ENCODE measurements at regions not wholly inside any gene's neighbourhood (a gene's known extent, or its start where the extent isn't known, plus 50 kb on each side); places are given as distances from the start of the nearest gene placed in this dataset.
"Not testable (repeated sequence)": the region's sequence is repeated elsewhere in the genome, so short reads cannot be mapped to it uniquely, and the experiment has no call there.

DNA sequence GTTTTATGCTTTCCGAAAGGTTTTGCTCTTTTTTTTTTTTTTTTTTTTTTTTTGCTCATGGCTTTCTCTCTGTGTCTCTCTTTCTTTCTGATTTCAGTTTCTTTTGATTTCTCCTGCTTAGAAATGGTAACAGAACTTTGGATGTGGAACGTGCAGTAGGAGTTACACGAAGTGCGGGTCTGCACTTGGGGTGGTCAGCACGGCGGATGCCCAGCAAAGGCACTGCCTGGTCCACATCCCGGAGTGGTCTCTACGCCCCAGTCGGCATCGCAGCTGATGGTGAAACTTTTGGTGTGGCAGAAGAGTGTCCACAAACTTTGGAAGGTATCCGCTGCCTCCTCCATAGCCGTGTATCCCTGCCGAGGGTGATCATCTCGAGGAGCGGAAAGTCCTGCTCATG lies 385.2 kb downstream of the ZNF716 start:
- H3K4me1 Mint-ChIP-seq; H3K9me3 ChIP-seq (replicated peaks in 1 of 2; ENCODE audit: control insufficient read depth in 1 of 2, insufficient read depth in 1 of 2, low read length in 2 of 2); H3K27me3 Mint-ChIP-seq (ENCODE audit: low read depth in 3 of 3); intact Hi-C loops (cut with micrococcal nuclease); H3K79me2 ChIP-seq (ENCODE audit: insufficient read depth, low read length); H3K27me3 ChIP-seq (ENCODE audit: control insufficient read depth in 2 of 2, insufficient read depth in 2 of 2, low read length in 2 of 2); H3K4me2 ChIP-seq (replicated peaks; ENCODE audit: extremely low read depth, low read length, poor library complexity, severe bottlenecking); H3K4me3 Mint-ChIP-seq; H3K4me1 ChIP-seq (ENCODE audit: control insufficient read depth in 1 of 2, insufficient read depth in 2 of 2, low read length in 2 of 2); H3K9ac ChIP-seq (ENCODE audit: insufficient read depth, low read length, poor library complexity, severe bottlenecking); H2AFZ ChIP-seq (ENCODE audit: insufficient read depth, low read depth, low read length, poor library complexity, severe bottlenecking); H3K27ac Mint-ChIP-seq; H3K36me3 ChIP-seq (replicated peaks in 1 of 2; ENCODE audit: control insufficient read depth in 1 of 2, insufficient read depth in 2 of 2, low read length in 2 of 2); H3K27ac ChIP-seq (ENCODE audit: low read depth in 1 of 2, low read length in 2 of 2); H3K9me3 Mint-ChIP-seq; DNase-seq; H4K20me1 ChIP-seq (ENCODE audit: insufficient read depth, low read length); H3K4me3 ChIP-seq (replicated peaks in 1 of 3; ENCODE audit: low read depth in 2 of 3, low read length in 3 of 3); H3K36me3 Mint-ChIP-seq: not testable (repeated sequence)
- no CpG with 5 or more reads among the region's 15 CpGs for WGBS (ENCODE audit: insufficient coverage)

DNA sequence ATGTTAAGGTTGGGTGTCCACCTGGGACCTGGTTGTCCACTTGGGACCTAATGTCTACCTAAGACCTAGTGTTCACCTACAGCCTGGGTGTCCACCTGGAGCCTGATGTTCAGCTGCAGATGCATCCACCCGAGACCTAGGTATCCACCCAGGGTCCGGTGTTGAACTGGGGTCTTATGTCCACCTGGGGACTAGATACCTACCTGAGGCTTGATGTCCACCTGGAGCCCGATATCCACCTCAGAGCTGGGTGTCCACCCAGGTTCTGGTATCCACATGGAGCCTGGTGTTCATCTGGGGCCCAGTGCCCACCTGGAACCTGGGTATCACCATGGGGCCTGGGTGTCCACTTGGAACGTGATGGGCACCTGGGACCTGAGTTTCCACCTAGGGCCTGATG lies 389.2 kb downstream of the ZNF716 start:
- WGBS (ENCODE audit: insufficient coverage): 80% methylated on average over 1 of the region's 4 CpGs
- H4K20me1 ChIP-seq (ENCODE audit: insufficient read depth, low read length); H3K36me3 Mint-ChIP-seq; H3K79me2 ChIP-seq (ENCODE audit: insufficient read depth, low read length); H3K9ac ChIP-seq (ENCODE audit: insufficient read depth, low read length, poor library complexity, severe bottlenecking); H3K4me1 ChIP-seq (ENCODE audit: control insufficient read depth in 1 of 2, insufficient read depth in 2 of 2, low read length in 2 of 2); H3K27ac ChIP-seq (ENCODE audit: low read depth in 1 of 2, low read length in 2 of 2); H3K4me1 Mint-ChIP-seq; DNase-seq; H3K9me3 Mint-ChIP-seq; H3K27me3 Mint-ChIP-seq (ENCODE audit: low read depth in 3 of 3); H3K4me2 ChIP-seq (replicated peaks; ENCODE audit: extremely low read depth, low read length, poor library complexity, severe bottlenecking); intact Hi-C loops (cut with micrococcal nuclease); H3K27ac Mint-ChIP-seq; H3K27me3 ChIP-seq (ENCODE audit: control insufficient read depth in 2 of 2, insufficient read depth in 2 of 2, low read length in 2 of 2); H3K4me3 ChIP-seq (replicated peaks in 1 of 3; ENCODE audit: low read depth in 2 of 3, low read length in 3 of 3); H3K36me3 ChIP-seq (replicated peaks in 1 of 2; ENCODE audit: control insufficient read depth in 1 of 2, insufficient read depth in 2 of 2, low read length in 2 of 2); H2AFZ ChIP-seq (ENCODE audit: insufficient read depth, low read depth, low read length, poor library complexity, severe bottlenecking); H3K4me3 Mint-ChIP-seq; H3K9me3 ChIP-seq (replicated peaks in 1 of 2; ENCODE audit: control insufficient read depth in 1 of 2, insufficient read depth in 1 of 2, low read length in 2 of 2): not testable (repeated sequence)

- 14% methylated on average over 53 of the region's 84 CpGs for WGBS (ENCODE audit: insufficient coverage)
- no peak overlapping the region for H3K4me2 ChIP-seq (replicated peaks; ENCODE audit: extremely low read depth, low read length, poor library complexity, severe bottlenecking)
- H3K79me2 ChIP-seq (ENCODE audit: insufficient read depth, low read length): no peaks in the 10 kb centered on the region
- no peaks in the 10 kb centered on the region for H4K20me1 ChIP-seq (ENCODE audit: insufficient read depth, low read length)
- H3K9ac ChIP-seq (ENCODE audit: insufficient read depth, low read length, poor library complexity, severe bottlenecking): no peak overlapping the region
- H3K27ac Mint-ChIP-seq: no peak overlapping the region
- peaks cover 2% of the 10 kb centered on the region for H3K4me1 Mint-ChIP-seq
- peaks cover 0 to 25% (median 21%) of the 10 kb centered on the region in 7 donors for H3K9me3 Mint-ChIP-seq
- no peak overlapping the region for H3K27ac ChIP-seq (ENCODE audit: low read depth in 1 of 2, low read length in 2 of 2)
- H3K9me3 ChIP-seq (replicated peaks in 1 of 2; ENCODE audit: control insufficient read depth in 1 of 2, insufficient read depth in 1 of 2, low read length in 2 of 2): peaks cover 7 to 15% of the 10 kb centered on the region in 2 donors
- H3K27me3 Mint-ChIP-seq (ENCODE audit: low read depth in 3 of 3): peaks cover 12 to 53% (median 37%) of the 10 kb centered on the region in 3 donors
- H3K4me1 ChIP-seq (ENCODE audit: control insufficient read depth in 1 of 2, insufficient read depth in 2 of 2, low read length in 2 of 2): no peaks in the 10 kb centered on the region
- no peak for DNase-seq
- H2AFZ ChIP-seq (ENCODE audit: insufficient read depth, low read depth, low read length, poor library complexity, severe bottlenecking): no peak overlapping the region
- intact Hi-C loops (cut with micrococcal nuclease): no loop called here
- peaks cover 27 to 28% of the 10 kb centered on the region in 2 donors for H3K27me3 ChIP-seq (ENCODE audit: control insufficient read depth in 2 of 2, insufficient read depth in 2 of 2, low read length in 2 of 2)
- TF ChIP-seq, protein P1, sequence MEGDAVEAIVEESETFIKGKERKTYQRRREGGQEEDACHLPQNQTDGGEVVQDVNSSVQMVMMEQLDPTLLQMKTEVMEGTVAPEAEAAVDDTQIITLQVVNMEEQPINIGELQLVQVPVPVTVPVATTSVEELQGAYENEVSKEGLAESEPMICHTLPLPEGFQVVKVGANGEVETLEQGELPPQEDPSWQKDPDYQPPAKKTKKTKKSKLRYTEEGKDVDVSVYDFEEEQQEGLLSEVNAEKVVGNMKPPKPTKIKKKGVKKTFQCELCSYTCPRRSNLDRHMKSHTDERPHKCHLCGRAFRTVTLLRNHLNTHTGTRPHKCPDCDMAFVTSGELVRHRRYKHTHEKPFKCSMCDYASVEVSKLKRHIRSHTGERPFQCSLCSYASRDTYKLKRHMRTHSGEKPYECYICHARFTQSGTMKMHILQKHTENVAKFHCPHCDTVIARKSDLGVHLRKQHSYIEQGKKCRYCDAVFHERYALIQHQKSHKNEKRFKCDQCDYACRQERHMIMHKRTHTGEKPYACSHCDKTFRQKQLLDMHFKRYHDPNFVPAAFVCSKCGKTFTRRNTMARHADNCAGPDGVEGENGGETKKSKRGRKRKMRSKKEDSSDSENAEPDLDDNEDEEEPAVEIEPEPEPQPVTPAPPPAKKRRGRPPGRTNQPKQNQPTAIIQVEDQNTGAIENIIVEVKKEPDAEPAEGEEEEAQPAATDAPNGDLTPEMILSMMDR (IDR thresholded peaks at IDR 0.05): no peak
- no peaks in the 10 kb centered on the region for H3K36me3 Mint-ChIP-seq
- H3K4me3 Mint-ChIP-seq: peak overlapping the region; percentile 16 to 84
- H3K36me3 ChIP-seq (replicated peaks in 1 of 2; ENCODE audit: control insufficient read depth in 1 of 2, insufficient read depth in 2 of 2, low read length in 2 of 2): no peaks in the 10 kb centered on the region
- no peak overlapping the region for H3K4me3 ChIP-seq (replicated peaks in 1 of 3; ENCODE audit: low read depth in 2 of 3, low read length in 3 of 3)
Observed at GRCh38 chr7:57867884-57868701, 418.1 kb downstream of the ZNF716 start.

Measured in CD14-positive monocyte (primary cell).